Activated CD8-positive, alpha-beta memory T cell treated with anti-CD3 and anti-CD28 coated beads for 1 hour (primary cell): ENCODE measurements at regions not wholly inside any gene's neighbourhood (a gene's known extent, or its start where the extent isn't known, plus 50 kb on each side); places are given as distances from the start of the nearest gene placed in this dataset.

Experiments
- DNase-seq, 2 donors: peaks; one replicate each; pipeline ENCODE4 v3.0.0-alpha.2; 2020; ENCODE audit warnings: low read depth in 1 of 2; ENCODE audit errors: extremely low read depth in 1 of 2

GRCh38 chr16:55113210-55113609, 182.5 kb downstream of the IRX5 start:
- no peak for DNase-seq

- DNase-seq = no peak
Observed at GRCh38 chr16:55115506-55115905, 184.8 kb downstream of the IRX5 start.

GRCh38 chr16:55116165-55116920, 185.7 kb downstream of the IRX5 start:
- no peak for DNase-seq

DNA sequence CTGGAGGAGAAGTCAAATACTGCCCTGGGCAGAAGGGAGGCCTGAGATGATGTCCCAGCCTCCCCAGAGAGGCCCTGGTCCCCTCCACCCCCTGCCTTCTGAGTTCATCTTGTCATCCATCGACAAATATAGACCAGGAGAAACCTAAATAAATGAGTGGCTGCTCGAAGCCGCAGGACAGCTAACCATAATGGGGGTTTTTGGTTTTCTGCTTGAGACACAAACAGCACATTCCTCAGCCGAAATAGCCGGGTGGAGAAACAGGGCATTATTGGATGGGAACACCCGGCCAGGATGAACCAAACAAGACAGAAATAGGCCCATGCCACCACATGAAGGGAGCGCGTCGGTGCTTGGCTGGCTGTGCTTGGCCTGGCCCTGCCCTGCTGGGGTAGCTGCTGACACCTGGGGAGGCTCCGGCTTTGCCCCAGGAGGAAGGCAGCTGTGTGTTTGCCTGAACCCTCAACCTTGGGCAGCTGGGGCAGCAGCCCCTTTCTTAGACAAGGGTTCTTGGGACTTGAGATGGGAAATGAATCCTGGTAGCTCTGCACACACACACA, 188.1 kb downstream of the IRX5 start:
- no peak for DNase-seq

DNA sequence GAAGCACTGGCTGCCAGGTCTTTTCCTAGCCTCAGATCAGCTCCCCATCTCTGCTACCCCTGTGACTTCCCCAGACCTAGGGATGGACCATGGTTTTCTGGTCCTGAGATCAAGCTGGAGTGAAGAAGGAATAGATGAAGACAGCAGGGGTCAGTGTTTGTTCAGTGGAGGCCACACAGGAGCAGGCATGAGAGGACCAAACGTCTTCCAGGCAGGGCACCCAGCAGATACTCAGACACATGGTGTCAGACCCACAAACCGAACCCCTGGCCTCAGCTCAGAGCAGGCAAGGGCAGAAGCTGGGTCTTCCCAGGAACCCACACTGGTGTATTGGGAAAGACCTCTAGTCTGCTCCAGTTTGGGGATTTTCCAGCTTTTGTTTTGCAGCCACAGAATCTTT, 189.7 kb downstream of the IRX5 start:
- DNase-seq = no peak

- DNase-seq = no peak
Observed at GRCh38 chr16:55120826-55121225, 190.2 kb downstream of the IRX5 start.

GRCh38 chr16:55123652-55124051, 193.0 kb downstream of the IRX5 start:
- DNase-seq = no peak

GRCh38 chr16:55125818-55126385, 195.2 kb downstream of the IRX5 start:
- DNase-seq = no peak

DNA sequence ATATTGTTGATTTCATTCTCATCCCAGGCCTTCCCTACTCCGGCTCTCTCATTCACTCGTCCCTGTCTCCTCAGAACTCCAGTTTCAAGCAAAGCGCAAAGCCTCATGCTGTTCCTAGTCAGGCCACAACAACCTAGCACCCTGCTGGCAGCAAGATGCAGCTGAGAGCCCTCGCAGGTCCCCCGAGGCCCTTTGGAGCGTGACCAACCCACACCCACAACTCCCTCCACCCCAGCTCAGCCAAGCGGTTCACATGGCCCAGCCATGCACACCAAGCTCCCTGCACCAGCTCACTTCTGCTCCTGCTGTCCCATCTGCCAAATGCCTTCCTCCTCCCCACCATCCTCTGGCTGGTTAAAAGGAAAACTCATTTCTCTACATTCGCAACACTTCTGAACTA, 195.8 kb downstream of the IRX5 start:
- no peak for DNase-seq

DNA sequence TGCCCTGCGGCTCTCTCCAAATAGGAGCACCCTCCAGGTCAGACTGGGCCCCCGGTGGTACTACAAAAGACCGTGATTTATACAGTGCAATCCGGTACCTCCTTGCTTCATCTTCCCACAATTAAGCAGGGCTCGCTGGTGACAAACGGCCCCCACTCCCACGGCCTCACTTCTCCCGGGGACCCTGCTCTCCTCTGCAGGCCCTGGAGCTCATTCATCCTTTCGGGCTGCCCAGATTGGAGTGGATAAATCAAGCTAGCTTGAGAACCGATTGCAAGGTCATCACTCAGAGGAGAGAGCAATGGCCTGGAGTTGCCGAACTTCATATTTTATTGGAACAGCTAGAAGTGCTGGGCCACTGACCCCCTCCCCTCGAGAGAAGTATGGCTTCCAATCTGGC, 193.5 kb upstream of the IRX6 start:
- no peak for DNase-seq

DNA sequence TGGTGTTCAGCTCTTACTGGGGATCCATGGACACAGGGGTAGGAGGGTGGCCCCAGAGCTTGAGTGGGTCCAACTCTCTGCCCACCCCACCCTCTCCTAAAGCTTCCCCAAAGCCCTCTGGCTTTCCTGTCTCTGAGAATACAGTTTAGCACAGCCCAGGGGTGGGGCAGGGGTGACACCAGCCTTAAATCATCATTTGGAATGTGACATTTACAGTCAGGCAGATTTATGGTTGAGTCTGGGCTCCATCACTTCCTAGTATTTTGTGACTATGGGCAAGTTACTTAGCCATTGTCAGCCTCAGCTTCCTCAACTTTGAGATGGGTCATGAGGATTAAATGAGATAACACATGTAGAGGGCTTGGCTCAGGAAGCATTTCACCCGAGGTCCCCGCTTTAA, 193.1 kb upstream of the IRX6 start:
- no peak for DNase-seq

DNA sequence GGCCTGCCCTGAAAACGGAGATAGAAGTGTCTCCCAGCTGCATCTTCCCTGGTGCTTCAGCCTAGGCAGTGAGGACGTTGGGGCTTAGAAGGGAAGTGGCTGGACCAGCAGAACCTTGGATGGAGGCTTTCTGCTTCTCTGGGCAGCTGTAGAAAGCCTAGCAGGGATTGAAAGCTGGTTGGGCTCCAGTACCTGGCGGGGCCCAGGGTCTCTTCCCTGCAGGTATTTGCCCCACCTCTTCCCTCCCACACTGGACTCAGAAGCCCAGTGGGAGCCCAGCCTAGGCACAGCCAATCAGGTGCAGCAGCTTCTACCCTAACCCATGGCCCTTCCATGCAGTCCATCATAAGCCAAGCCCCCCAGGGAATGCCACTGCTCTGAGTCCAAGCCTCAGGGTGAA, 190.3 kb upstream of the IRX6 start:
- DNase-seq = no peak

- no peak for DNase-seq
Observed at GRCh38 chr16:55136356-55137150, 187.4 kb upstream of the IRX6 start.

- DNase-seq = no peak
Observed at GRCh38 chr16:55138298-55138697, 185.7 kb upstream of the IRX6 start.

GRCh38 chr16:55142405-55142804, 181.6 kb upstream of the IRX6 start:
- DNase-seq = no peak

DNA sequence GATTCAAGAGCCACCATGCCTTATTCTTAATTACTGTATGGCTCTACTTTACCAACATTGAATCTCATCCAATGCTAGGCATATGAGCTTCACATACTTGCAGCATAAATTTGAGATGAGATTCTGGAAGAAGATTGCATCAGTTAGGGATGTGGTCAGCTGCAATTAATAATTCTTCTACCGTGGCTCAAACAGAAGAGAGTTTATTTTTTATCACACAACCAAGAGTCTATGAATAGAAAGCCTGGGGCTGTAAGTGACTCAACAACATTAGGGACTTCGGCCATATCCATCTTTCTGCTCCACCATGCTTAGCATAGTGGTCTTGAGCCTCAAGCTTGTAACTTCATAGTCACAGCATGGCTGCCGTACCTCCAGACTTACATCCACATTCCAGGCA, 179.4 kb upstream of the IRX6 start:
- DNase-seq = no peak

DNA sequence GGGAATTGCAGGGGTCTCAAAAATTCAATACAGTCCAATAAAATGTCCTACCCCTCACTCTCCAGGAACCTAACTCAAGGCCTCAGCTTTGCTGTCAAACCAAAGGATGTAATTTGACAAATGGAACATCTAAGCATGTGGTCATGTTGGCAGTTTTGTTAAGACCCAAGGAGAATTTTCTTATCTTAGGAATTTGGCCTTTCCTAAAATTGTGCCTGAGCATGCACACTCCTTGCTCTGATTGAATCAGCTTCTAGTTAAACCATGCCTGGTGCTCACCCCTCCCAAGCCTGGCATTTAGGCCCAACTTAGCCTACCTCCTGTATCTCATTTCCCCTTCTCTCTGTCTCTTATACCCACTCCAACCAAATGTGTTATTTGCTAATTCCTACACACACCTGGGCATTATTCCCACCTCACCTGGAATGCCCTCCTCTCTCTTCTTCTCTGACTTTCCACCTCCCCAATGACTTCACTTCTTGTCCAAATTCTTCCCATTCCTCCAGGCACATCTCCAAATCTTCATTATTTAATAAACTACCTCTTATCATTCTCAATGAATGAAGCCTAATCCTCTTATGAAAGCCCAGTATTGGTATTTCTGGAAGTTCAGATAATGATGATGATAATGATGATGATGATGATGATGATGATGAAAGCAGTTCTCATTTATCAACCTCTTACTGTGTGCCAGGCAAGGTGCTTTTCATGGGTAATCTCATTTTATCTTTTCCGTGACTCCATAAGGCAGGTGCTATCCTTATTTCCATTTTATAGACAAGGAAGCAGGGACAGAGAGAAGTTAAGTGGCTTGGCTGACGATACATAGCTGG, 178.0 kb upstream of the IRX6 start:
- DNase-seq = no peak

GRCh38 chr16:55146966-55147365, 177.0 kb upstream of the IRX6 start:
- no peak for DNase-seq

DNA sequence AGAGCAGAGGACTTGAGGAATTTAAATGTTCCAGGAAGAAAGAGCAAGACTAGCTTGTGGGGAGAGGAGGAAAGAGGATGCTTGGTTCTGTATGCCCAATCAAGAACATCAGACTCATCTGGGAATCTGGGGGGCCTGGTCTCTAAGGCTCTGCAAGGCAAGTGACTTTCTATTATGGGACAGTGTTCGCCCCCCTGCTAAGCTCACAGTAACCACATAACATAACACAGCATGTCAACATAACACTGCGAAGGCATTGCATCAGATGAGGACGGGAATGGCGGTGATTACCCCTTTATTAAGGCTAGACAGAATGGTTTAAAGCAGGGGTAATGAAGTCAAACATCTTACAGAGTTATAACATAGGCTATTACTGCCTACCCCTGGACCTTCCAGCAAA, 176.6 kb upstream of the IRX6 start:
- DNase-seq = no peak

DNA sequence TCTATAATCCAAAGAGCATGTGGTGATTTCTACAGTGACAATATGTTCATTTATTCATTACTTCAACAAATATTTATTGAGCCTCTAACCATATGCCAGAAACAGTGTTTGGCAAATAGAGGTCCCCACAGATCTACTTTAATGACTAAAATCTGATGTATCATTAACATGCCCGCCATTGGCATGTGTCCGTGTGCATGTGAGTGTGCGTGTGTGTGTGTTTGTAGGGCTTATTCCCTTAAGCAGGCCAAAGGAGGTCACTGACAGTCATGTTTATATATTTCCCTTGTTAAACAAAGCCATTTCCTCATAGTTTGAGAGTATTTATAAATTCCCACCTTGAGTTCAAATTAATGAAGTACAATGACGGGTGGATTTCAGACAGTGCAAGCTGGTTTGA, 174.4 kb upstream of the IRX6 start:
- DNase-seq = no peak
